Muscle of back (tissue), 3 donors: ENCODE measurements at regions not wholly inside any gene's neighbourhood (a gene's known extent, or its start where the extent isn't known, plus 50 kb on each side); places are given as distances from the start of the nearest gene placed in this dataset.
"Not testable (repeated sequence)": the region's sequence is repeated elsewhere in the genome, so short reads cannot be mapped to it uniquely, and the experiment has no call there.

ENCODE experiments used
- DNase-seq, 3 donors: peaks; one replicate each; pipeline versions ENCODE4 v3.0.0 to v3.0.0-alpha.2; 2013

DNA sequence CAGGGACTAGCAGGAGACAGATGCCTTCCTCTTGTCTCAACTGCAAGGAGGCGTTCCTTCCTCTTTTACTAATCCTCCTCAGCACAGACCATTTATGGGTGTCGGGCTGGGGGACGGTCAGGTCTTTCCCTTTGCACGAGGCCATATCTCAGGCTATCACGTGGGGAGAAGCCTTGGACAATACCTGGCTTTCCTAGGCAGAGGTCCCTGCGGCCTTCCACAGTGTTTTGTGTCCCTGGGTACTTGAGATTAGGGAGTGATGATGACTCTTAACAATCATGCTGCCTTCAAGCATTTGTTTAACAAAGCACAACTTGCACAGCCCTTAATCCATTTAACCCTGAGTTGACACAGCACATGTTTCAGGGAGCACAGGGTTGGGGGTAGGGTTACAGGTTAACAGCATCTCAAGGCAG is 1238.6 kb downstream of the OLFM4 start:
- not testable (repeated sequence) for DNase-seq

DNA sequence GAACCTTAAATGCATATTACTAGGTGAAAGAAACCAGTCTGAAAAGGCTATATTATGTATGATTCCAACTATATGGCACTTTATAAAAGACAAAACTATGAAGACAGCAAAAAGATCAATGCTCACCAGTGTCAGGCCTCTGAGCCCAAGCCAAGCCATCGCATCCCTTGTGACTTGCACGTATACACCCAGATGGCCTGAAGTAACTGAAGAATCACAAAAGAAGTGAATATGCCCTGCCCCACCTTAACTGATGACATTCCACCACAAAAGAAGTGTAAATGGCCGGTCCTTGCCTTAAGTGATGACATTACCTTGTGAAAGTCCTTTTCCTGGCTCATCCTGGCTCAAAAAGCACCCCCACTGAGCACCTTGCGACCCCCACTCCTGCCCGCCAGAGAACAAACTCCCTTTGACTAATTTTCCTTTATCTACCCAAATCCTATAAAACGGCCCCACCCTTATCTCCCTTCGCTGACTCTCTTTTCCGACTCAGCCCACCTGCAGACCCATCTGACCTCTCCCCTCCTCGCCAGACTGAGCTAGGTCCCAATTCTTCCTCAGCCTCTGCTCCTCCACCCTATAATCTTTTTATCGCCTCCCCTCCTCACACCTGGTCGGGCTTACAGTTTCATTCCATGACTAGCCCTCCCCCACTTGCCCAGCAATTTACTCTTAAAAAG is 1239.5 kb downstream of the OLFM4 start:
- not testable (repeated sequence) for DNase-seq

DNA sequence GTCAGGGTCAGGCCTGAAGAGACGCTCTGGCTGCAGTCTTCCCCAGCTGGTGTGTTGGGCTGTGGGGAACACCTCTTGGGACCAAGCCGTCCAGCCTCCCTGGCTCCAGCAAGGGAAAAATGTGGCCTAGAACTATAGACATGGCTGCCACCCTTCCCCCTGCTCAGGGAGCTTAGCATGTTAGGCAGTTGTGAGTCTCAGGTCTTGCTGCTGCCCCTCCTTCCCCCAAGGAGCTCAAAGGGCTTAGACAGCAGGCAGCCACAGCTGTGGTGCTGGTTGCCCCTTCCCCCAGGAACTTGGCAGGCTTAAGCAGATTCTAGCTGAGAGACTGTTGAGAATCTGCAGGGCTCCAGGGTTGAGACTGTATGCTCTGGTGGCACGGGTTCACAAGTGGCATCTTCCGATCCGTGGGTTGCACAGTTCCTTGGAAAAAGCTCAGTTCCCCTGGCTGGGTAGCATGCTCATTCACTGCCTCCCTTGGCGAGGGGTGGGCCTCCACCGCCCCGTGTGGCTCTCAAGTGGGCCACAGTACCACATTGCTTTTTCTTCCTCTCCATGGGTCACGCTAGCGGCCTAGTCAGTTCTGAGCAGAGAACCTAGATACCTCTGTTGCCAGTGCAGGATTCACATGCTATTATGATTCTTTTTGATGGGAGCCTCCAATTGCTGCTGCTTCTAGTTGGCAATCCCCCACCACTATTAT is 1258.6 kb downstream of the OLFM4 start:
- no peak for DNase-seq

DNA sequence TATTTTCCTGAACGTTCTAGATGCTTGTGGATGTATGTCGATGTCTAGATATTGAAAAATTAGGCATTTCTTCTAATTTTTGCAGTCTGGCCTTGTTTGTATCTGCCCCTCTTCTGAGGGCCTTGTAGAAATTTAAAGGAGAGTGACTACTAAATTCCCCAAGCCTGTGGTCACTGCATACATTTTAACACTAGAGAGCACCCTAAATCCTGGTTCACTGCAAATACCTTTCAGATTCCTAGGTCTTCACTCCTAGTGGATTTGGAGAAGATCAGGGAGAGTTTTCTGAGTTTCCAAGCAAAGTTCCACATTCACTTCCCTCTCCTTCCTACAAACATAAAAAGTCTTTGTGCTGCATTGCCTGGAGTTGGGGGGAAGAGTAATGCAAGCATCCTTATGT is 1272.5 kb downstream of the OLFM4 start:
- DNase-seq, result no peak

DNA sequence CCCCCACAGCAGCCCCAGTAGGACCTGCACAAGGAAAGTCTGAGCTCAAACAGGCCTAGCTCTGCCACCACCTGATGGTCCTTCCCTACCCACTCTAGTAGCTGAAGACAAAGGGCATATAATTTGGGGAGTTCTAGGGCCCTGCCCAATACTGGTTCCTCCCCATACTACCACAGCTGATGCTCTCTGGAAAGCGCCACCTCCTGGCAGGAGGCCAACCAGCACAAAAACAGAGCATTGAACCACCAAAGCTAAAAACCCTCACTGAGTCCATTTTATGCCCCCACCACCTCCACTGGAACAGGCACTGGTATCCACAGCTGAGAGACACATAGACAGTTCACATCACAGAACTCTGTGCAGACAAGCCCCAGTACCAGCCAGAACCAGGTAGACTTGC is 1276.8 kb downstream of the OLFM4 start:
- no peak for DNase-seq

DNA sequence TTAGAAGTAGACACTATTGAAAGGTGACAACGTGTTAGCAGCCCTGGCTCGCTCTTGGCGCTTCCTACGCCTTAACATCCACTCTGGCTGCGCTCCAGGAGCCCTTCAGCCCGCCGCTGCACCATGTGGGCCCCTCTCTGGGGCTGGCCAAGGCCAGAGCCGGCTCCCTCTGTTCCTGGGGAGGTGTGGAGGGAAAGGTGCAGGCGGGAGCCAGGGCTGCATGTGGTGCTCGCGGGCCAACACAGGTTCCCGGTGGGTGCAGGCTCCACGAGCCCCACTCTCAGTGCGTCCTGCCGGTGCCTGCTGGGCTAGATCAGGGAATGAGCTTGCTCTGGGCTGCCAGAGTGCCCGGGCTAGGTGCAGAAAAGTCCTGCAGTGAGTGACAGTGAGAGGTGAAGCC is 1284.3 kb downstream of the OLFM4 start:
- no peak for DNase-seq

DNA sequence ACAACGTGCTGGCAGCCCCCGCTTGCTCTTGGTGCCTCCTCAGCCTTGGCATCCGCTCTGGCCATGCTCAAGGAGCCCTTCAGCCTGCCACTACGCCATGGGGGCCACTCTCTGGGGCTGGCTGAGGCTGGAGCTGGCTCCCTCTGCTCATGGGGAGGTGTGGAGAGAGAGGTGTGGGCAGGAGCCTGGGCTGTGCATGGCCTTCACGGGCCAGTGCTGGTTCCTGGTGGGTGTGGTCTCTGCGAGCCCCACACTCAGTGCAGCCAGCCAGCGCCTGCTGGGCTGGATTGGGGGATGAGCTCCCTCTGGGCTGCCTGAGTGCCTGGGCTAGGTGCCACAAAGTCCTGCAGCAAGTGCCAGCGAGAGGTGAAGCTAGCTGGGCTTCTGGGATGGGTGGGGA is 1289.1 kb downstream of the OLFM4 start:
- DNase-seq, result no peak

DNA sequence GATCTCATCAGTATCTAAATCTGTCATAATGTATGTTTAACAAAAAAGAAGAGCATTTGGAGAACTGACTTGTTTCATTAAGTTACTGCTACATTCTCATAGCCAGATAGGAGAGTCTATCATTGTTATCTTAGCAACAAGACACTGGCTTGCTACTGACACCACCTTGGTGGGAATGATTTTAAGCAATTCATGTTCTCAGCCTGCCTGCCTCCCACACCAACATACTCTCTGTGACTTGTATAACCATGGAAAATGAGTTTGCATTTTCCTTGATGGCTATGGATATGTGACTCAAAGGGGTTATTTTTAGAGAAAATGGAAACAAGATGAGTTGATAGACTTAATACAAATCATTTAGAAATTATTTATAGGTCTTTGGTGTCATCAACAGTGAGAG is 1308.9 kb downstream of the OLFM4 start:
- DNase-seq, result no peak

DNA sequence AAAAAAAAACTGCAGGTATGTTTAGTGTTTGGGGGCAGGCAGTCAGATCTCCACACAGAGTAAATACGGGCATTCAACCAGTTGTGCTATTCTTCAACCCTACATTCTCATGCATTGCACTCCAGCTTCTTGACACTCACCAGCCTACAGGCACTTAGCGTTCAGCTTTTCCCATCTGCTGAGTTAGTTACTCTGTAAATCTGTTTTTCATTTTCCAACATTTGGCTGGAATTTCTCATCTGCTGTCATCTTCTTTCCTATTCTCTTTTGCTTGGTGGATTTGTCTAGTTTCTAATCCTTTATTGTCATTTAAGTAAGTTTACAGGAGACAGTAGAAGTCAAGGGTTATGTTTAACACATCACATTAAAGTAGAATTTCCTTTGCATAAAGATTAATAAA is 1318.9 kb downstream of the OLFM4 start:
- peak in 2 of 3 donors; percentile 19 to 34 for DNase-seq

DNA sequence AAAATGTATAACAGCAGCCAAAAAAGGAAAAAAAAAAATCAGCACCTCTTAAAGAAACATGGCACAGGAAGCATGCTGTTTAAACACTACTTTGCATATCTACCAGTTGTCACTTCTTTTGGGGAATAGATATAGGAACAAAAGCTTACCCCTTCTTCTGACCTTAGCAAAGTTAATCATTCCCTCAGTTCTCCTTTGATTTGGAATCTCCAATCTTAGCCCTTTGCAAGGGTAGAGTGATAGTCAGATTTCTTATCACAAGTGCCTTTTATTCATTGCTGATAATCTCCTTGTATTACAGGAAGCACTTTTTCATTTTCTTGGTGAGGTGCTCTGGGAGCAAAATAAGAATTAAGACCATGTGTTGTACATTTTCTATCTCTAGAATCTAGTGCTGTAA is 1327.6 kb downstream of the OLFM4 start:
- no peak for DNase-seq

DNA sequence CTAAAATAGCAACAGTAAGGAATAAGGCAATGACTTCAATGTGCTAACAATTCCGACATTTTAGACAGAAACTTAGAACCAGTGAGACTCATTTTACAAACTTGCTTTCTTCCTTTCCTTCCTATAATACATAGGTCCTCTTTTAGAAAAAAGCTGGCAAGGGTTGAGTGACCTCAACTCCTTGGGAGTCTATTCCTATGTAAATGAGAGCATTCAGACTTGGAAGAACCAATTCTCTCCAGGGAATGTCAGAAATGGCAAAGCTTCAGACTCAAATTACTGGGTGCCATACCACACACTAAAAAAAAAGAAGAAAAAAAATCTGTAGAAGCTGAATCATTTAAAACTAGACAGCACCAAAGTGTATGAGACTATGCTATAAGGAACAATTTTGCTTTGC is 1328.2 kb downstream of the OLFM4 start:
- DNase-seq, result no peak

DNA sequence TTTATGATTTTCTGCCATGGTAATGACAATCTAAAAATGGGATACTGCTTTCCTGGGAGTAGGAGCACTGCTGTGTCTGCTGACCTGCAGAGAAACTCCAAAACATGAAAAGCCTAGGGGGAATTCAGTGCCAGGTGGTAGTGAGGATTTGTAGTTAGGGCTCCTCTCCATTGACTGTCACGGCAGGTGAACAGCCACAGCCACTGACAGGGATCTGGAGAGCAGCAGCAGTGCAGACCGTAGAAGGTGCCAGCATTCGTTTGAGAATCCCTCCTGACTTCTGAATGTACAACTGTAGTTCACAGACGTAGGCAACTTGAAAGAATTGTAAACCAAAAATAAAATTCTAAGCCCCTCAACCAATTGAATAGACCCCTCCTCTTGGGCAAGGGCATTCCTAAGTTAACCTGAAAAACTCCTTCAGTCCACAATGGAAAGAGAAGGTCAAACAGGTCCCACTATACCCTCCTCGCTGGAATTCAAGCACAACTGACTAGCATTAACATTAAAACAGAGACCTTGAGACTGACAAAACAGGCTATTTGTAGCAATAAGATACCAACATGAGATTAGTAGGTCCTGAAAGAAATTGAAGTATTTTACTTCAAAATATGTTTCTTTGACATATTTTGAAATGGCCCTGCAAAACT is 1328.8 kb downstream of the OLFM4 start:
- no peak for DNase-seq

DNA sequence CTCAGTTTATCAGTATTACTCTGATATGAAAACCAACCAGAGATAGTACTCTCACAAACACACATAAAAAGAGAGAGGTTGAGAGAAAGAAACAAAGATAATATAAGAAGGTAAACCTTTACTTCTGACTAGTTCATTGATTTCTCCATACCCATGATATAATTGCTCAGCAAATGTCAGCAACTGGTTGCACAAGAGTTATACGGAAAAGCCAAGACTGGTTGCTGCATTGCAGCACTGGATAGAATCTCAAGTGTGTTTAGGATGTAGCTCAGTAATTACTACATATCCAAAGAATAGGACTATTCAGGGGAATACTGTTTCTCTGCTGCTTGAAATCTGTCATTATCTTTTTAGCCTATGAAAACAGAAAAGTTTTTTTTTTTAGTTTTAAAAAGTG is 1332.8 kb downstream of the OLFM4 start:
- no peak for DNase-seq

DNA sequence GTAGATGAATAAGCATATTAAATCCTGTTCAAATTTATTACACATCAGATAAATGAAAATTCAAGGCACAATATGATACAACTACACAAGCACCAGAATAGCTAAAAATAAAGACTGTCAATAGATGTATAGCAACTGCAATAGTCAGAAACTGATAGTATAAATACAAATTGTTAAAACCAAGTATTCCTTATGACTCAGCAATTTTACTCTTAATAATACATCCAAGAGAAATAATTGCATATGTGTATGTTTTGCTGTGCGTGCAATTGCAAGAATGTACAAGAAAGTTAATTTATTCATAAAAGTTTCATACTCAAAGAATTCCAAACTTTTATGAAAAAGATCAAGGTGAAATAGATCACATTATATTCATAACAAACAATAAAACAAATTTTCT is 1338.1 kb downstream of the OLFM4 start:
- DNase-seq, result no peak

DNA sequence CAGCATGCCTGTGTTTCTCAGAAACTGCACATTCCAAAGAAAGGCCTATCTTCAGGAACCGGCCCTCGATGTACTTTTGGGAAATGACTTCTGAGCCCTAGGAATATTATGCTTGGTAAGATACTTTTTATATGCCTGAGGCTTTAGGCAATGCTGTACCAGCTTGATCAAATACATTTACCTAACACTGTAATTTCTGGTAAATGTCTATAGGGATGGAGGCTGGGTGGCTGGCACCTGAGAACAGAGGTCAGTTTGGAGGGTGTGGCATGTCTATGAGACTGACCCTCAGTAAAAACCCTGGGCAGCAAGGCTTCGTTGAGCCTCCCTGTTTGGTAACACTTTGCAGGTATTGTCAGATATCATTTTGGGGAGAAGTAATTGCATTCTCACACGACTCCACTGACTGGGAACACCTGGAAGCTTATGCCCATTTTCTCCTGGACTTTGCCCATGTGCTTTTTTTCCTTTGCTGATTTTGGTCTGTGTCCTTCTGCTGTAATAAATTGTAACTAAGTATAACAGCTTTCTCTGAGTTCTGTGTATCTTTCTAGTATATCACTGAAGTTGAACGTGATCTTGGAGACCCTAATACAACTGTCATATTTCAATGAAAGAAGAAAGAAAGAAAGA is 1339.1 kb downstream of the OLFM4 start:
- no peak for DNase-seq

DNA sequence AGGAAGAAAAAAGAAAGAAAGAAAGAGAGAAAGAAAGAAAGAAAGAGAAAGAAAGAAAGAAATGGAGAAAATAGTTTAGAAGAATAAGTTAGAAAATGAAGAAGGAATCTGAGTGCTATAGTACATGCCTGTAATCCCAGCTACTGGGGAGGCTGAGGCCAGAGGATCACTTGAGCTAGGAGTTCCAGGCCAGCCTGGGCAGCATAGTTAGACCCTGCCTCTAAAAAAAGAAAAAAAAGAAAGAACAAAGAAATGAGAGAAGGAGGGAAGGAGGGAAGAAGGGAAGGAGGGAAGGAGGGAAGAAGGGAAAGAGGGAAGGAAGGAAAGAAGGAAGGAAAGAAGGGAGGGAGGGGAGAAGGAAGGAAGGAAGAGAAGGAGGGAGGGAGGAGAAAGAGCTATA is 1339.8 kb downstream of the OLFM4 start:
- no peak for DNase-seq

DNA sequence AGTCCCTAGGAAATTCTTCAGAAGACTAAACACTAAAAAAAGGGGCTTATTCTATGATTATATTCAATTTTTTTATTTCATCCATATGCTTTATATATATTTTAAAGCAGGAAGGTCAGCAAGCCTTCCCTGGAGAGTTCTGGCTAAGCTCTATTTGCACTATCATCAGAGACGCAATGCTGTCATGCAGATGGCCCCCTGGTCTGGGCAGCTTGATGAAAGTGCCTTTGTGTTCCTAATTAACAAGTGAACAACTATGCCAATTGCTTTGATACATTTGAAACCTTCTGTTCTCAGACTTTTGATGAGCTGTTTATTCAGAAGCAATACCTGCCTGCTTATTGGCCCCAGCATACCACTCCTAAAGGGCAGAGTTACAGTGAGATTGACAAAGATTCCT is 1344.6 kb downstream of the OLFM4 start:
- no peak for DNase-seq

DNA sequence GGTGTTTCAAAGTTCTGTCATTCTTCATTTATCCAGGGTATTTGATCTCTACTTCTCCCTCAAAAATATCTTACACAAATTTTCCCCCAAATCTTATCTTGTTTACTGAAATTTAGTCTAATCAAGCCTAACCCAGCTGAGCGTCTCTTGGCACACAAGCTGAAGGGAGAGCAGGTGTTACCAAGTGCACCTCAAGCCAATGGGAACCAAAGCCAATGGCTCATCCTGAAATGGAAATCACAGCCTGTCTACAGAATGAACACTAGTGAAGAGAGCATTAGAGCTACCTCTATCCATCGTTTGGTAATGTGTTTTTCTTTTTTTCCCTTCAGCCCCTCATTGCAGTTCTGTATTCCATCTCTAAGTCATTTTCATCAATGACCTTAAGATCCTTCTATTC is 1350.8 kb downstream of the OLFM4 start:
- no peak for DNase-seq

DNA sequence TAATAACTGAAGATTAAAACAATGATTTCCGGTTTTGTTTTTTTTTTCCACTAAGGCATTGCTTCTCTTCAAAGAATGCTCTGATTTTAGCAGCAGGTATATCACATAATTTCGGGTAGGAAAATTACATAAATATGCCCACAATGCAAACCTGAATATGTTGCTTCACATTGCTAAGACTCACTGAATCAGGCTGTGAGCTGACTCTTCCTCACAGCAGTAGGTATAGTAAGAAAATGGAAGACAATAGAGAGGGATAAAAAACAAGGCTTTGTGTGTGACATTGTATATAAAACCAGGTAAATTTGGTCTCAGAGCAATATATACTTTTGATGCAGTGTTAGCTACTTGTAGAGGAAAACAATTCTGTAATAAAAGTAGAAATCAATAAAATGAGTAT is 1355.0 kb downstream of the OLFM4 start:
- no peak for DNase-seq

DNA sequence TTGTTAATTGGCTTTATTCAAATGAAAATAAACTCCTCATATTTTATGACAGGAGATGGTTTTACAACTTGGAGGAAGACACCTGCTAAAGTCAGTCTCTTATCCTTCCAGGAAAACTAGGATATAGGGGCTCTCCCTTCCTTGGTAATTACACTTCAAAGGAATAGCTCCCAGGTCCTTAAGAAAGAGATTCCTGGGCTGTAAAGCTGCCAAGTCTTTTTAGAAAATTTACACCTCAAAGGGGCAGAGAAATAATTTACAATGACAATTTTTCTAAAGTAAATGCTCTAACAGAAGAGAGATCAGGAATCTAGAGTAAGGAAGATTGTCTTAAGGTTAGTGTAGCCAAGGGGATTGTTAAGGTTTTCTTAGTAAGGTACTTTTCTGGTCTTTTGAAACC is 1359.0 kb downstream of the OLFM4 start:
- DNase-seq, result no peak

DNA sequence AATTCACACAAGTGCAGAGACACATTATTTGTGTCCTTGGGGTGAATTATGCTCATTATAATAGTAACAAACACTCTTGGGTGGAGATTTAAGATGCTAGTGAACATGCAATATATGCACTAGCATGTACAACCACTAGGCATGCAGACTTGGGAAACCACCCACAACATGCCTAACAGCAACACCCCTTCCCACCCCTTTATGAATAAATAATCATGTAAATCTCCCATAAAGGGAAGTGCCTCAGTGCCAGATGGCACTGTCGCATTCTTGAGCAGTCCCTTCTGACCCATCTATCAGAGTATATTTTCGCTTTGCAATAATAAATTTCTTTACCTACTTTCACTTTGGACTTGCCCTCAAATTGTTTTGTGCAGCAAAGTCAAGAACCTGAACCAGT is 1362.2 kb downstream of the OLFM4 start:
- DNase-seq, result no peak

DNA sequence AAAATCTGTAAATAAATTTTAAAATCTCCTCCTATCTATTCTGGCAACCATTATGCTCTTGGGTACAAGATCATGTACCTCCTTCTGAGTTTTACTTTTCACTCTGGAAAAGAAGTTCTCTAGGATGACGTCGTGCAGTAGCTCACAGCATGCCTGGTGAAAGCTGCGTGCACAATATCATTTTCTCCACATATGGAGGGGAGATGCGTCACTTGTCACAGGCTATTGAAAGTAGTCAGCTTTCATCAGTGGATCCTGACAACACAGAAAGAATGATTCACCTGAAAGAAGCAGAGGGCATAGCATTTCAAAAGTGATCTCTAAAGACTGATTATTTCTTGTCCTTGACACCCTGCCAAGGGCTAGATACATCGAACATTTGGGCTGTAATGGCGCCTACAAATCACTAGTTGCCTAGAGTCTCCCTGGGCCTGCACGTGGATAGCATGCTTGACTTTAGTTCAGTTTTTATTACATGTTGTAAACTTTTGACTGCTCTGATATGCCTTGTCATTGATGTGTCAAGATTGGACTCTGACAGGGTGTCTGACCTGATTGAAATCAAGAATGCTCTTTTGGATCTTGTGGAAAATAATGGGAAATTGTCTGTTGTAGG is 1365.6 kb downstream of the OLFM4 start:
- DNase-seq, result peak in 1 of 3 donors; percentile 2
